ENCODE measurements at regions not wholly inside any gene's neighbourhood (a gene's known extent, or its start where the extent isn't known, plus 50 kb on each side); places are given as distances from the start of the nearest gene placed in this dataset.

DNA sequence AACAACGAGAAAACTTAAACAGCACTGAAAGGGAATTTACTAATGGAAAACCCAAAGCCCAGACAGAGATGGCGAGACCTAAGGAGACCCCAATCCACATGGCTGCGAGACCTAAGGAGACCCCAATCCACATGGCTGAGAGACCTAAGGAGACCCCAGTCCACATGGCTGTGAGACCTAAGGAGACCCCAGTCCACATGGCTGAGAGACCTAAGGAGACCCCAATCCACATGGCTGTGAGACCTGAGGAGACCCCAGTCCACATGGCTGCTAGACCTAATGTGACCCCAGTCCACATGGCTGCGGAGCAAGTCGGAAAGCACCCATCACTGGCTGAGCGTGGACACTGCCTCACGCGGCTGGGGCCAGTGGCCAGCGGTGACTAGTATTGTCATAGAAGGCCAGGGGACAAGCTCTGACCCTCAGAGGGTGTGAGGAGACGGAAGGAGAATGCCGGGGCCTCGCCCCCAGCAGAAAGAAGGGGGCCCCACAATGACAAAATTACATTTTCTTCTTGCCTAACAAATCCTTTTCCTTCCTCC is 241.8 kb downstream of the C16orf95 start:
- TF ChIP-seq CTCF (conservative IDR thresholded peaks at IDR 0.05 in 1 of 2, IDR thresholded peaks at IDR 0.05 in 1 of 2; ENCODE audit: low read depth in 1 of 2, low read length in 2 of 2), result no peak
- TF ChIP-seq EZH2 (IDR thresholded peaks at IDR 0.05; ENCODE audit: low read length, missing control alignments), result no peak
